ENCODE measurements at regions not wholly inside any gene's neighbourhood (a gene's known extent, or its start where the extent isn't known, plus 50 kb on each side); places are given as distances from the start of the nearest gene placed in this dataset.
"Not testable (repeated sequence)": the region's sequence is repeated elsewhere in the genome, so short reads cannot be mapped to it uniquely, and the experiment has no call there.

DNA sequence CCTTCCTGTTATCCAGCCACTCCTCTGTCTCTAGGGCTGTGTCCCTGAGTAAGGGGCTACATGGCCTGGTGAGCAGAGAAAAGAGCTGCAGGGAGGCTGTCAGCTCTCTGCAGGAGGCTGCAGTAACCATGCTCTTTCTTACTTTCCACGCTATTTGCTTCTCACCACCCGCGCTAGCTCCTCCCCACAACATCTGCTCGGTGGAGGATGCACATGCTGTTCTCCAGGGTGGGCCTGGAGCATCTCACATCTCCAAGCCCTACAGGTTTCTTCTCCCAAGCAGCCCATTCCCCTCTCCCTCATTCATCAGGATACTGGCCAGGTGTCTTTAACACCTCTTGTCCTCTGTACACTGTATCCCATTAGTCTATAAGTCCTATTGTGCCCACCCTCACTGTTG, 103.8 kb downstream of the IER5 start:
- intact Hi-C loops (cut with micrococcal nuclease) = no loop called here

GRCh38 chr1:181202986-181203555, 114.6 kb downstream of the IER5 start:
- intact Hi-C loops (cut with micrococcal nuclease) = no loop called here

GRCh38 chr1:181204530-181204929, 116.0 kb downstream of the IER5 start:
- intact Hi-C loops (cut with micrococcal nuclease) = no loop called here

- intact Hi-C loops (cut with micrococcal nuclease) = no loop called here
Observed at GRCh38 chr1:181205901-181206300, 117.4 kb downstream of the IER5 start.

GRCh38 chr1:181206513-181206912, 118.0 kb downstream of the IER5 start:
- intact Hi-C loops (cut with micrococcal nuclease) = no loop called here

- intact Hi-C loops (cut with micrococcal nuclease) = no loop called here
Observed at GRCh38 chr1:181206979-181207790, 118.7 kb downstream of the IER5 start.

- intact Hi-C loops (cut with micrococcal nuclease) = no loop called here
Observed at GRCh38 chr1:181208083-181208482, 119.6 kb downstream of the IER5 start.

GRCh38 chr1:181208967-181209366, 120.5 kb downstream of the IER5 start:
- intact Hi-C loops (cut with micrococcal nuclease) = no loop called here

- intact Hi-C loops (cut with micrococcal nuclease) = no loop called here
Observed at GRCh38 chr1:181213056-181213455, 124.6 kb downstream of the IER5 start.

DNA sequence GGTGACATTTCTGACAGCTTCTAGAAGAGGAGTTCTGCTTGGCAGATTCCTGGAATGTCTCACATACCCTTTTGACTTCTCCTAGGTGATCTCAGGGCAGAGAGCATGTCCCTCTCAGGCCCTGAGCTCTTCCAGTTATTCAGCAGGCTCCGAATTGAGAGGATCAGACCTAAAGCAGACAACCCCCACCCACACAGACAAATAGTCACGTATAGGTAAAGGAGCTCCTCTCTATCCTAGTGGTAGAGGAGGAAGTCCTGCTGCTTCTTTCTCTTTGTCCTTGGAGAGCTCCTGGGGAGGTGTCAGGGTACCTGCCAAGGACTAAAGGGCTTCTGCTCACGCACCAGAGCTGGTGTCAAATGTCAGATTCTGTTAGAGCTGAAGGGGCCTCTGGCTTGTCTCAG, 128.1 kb downstream of the IER5 start:
- intact Hi-C loops (cut with micrococcal nuclease) = no loop called here

DNA sequence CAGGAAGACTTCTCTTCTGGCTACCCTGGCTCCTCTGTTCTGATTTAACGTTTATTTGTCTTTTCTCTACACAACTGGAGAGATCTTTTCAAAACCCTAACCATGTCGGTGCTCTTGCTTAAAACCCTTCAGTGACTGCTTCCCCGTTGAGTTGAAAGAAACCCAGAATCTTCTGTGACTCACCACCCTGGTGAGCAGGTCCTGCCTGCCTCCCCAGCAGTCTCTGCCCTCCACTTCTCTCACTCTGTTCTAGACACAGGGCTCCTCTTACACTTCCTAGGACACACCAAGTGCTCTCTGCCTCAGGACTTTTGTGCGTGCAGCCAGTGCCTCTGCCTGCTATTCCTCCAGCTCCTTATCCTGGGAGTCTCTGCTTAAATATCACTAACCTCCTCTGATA, 131.4 kb downstream of the IER5 start:
- intact Hi-C loops (cut with micrococcal nuclease) = no loop called here

DNA sequence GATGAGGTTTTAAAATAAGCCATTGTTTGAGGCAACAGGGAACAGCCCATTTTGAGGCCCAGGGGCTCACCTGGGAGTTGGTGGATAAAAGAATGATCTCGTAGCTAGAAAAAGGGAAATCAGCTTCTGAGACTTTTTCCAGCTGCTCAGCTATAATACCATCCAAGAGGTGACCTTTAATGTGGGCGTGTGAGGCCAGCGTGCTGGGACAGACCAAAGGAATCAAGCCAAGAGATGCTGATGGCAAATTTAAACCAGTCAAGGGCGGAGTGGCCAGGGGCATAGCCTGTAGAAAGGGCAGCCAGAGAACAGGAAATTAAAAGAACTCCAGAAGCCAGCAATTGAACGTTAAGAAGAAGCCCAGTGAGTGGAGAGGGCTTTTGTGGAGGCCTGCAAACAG, 132.6 kb downstream of the IER5 start:
- intact Hi-C loops (cut with micrococcal nuclease) = no loop called here

- intact Hi-C loops (cut with micrococcal nuclease) = no loop called here
Observed at GRCh38 chr1:181222972-181223505, 134.5 kb downstream of the IER5 start.

- intact Hi-C loops (cut with micrococcal nuclease) = not testable (repeated sequence)
Observed at GRCh38 chr1:181226728-181227127, 138.2 kb downstream of the IER5 start.

GRCh38 chr1:181239086-181239485, 150.6 kb downstream of the IER5 start:
- intact Hi-C loops (cut with micrococcal nuclease) = no loop called here

GRCh38 chr1:181246320-181246719, 157.8 kb downstream of the IER5 start:
- intact Hi-C loops (cut with micrococcal nuclease) = not testable (repeated sequence)

GRCh38 chr1:181248361-181248760, 159.9 kb downstream of the IER5 start:
- intact Hi-C loops (cut with micrococcal nuclease) = not testable (repeated sequence)

- intact Hi-C loops (cut with micrococcal nuclease) = no loop called here
Observed at GRCh38 chr1:181249186-181249585, 160.7 kb downstream of the IER5 start.

DNA sequence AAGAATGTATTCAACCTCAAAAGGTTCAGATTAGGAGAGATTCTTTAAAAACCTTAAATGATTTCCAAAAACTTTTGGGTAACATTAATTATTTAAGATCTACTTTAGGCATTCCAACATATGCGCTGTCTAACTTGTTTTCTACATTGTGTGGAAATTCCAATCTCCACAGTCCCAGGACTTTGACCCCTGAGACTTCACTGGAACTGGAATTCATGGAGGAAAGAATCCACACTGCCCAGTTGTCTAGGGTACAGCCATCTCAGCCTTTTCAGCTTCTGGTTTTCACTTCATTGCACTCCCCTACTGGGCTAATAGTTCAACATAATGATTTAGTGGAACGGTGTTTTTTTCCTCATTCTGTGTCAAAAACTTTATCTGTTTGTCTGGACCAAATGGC, 161.5 kb downstream of the IER5 start:
- intact Hi-C loops (cut with micrococcal nuclease) = no loop called here

GRCh38 chr1:181251001-181251712, 162.7 kb downstream of the IER5 start:
- intact Hi-C loops (cut with micrococcal nuclease) = no loop called here

DNA sequence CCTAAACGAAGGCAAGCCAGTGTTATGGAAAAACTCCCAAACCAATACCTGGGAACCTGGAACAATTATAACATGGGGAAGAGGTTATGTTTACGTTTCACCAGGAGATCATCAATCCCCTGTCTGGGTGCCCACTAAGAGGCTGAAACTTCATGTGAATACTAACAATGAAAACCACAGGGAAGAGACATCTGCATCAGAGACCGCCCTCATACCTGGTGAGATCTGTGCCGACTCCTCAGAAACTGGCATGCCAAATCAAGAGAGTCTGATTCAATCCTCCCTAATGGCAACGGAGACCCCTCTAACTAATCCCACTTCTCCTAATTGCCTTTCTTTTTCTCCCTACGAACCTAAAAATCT, 163.2 kb downstream of the IER5 start:
- intact Hi-C loops (cut with micrococcal nuclease) = no loop called here

- intact Hi-C loops (cut with micrococcal nuclease) = not testable (repeated sequence)
Observed at GRCh38 chr1:181253601-181254000, 165.1 kb downstream of the IER5 start.

Measured in T-helper 2 cell treated with Interferon-gamma antibody and Interleukin-4, amounts not matched to agents 100 ng/mL and 5 ng/mL, for 36 hours (primary cell).